OCI-LY3 (cell line): ENCODE measurements at regions not wholly inside any gene's neighbourhood (a gene's known extent, or its start where the extent isn't known, plus 50 kb on each side); places are given as distances from the start of the nearest gene placed in this dataset.

ENCODE experiments used
- CTCF ChIP-seq: fragments of 200-600, 300-600 bp; sonication (generic); IDR thresholded peaks from 2 replicates; pipeline ENCODE4 v1.5.1; 2014; ENCODE audit warnings: antibody characterized with exemption, low read length, low read depth
- EZH2phosphoT487 ChIP-seq: fragments of 200-600 bp; shearing (Covaris generic); IDR thresholded peaks from 2 replicates; pipeline ENCODE4 v1.6.1; 2018; ENCODE audit warnings: antibody characterized with exemption, mixed run types, low read depth

GRCh38 chr2:120446236-120447126 is 100.5 kb downstream of the INHBB start:
- TF ChIP-seq CTCF (no peak), EZH2phosphoT487 (no peak)
